ENCODE measurements at regions not wholly inside any gene's neighbourhood (a gene's known extent, or its start where the extent isn't known, plus 50 kb on each side); places are given as distances from the start of the nearest gene placed in this dataset.
A peak's percentile ranks its signal among the peaks of the same experiment; 100 is the strongest.
"Not testable (repeated sequence)": the region's sequence is repeated elsewhere in the genome, so short reads cannot be mapped to it uniquely, and the experiment has no call there.

DNA sequence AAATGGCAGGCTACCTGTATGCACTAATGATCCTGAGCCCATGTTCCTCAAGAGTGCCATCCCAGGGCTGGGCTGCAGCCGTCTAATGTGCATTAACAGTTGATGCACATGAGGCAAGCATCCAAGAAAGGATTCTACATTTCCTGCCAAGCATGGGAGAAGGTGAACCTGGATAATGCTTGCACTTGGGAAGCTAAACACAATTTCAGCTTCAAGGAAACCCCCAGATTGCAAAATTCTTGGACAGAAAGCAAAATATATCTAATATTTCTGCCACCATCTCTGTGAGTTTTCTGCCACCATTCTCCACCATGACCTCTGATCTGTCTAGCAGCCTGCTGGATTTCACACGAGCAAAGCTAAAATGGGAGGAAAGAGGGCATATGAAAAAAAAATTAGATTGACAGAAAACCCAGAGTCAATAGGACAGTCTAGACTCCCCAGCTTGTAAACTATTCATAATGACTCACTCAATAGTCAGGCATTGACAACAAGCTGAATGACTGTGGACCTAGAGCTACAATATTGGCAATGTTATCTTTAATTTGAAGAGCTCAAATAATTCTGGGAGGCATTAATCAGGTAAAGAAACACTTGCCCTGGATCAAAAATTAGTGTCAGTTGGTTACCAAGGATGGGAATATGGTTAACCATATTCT, 91.9 kb upstream of the BCL2L14 start:
- DNase-seq (ENCODE audit: low spot score) = peak; percentile 32

DNA sequence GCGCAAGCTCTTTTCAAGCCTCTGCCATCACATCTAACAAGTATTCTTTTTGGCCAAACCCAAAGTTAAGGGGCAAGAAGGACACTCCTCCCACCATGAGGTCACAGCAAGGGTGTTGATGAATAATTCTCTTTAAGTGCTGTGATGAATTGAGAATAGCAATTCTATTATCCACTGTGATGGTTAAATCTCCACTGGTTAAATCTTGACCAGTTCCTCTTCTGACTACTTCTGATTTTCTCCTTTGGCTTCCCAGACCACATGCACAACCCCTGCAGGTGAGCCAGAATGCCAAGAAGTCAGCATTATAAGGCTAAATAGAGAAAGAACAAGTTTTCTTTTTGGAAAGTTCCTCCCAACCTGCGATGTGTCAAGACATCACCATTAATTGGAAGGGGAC, 90.6 kb upstream of the BCL2L14 start:
- DNase-seq (ENCODE audit: low spot score) = no peak

DNA sequence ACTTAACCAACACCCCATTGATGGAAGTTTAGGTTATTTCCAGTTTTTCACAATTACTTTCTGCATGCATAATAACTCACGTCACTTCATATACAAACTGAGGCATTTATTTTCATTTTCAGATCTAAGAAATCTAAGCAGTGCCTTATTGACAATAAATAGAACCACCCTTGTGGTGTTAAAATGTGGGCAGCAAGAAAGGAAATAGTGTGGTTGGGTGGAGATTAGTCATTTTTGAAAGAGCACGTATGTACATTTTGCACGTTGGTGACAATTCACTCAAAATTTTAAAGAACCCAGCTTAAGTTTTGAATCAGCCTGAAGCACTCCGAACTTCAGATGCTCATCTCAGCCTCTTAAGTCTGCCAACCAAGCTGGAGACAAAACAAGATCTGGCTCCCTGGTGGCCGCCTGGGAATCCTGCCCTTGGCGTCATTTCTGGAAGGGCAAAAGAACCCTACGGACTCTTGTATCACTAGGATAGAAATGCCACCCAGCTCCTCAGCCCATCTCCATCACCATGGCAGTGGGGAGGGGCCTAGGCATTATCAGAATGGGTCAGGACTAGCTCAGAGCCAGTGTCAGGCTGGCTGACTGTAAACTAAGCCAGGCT, 89.5 kb upstream of the BCL2L14 start:
- peak; percentile 93 for DNase-seq (ENCODE audit: low spot score)

DNA sequence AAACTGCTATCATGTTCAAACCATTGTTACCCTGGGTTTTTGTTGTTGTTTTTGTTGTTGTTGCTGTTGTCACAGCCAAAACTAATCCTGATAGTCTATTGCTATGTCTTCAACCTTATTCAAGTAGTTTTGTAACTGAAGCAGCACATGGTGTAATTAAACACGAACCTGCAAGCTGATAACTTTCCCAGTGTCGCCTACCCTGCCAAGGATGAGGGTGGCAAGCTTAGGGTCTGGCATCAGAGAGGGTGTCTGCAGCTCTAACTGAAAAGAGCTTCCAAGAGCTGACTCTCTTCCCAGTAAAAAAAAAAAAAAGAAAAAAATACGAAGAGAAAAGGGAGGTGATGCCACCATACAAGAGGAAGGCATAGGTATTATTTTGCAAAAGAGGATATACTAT, 86.3 kb upstream of the BCL2L14 start:
- no peak for DNase-seq (ENCODE audit: low spot score)

DNA sequence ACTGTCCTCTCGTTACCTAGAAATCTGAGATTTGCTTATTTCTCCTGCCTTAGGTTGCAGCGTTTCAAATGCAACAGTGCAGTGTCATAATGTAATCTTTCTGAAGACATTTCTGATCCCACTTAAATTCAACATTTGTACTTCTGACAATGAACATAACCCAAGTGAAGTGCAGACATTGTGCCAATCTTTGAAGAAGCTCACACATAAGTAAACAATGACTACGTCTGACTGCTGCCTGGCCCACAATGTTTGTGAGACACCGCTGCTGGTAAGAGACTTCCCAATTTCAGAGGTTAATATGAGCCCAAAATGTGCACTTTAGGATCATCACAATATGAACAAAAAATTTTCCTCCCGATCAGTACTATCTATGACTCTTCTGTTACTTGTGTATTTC, 84.6 kb upstream of the BCL2L14 start:
- no peak for DNase-seq (ENCODE audit: low spot score)

DNA sequence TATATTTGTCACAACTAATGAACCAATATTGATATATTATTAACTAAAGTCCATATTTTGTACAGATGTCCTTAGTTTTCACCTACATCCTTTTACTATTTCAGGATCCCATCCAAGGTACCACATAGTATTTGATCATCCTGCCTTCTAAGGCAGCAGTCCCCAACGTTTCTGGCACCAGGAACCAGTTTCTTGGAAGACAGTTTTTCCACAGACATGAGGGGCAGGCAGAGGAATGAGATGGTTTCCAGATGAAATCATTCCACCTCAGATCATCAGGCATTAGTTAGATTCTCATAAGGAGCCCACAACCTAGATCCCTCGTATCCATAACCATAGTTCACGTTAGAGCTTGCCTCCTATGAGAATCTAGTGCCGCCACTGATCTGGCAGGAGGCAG, 82.8 kb upstream of the BCL2L14 start:
- DNase-seq (ENCODE audit: low spot score) = no peak

DNA sequence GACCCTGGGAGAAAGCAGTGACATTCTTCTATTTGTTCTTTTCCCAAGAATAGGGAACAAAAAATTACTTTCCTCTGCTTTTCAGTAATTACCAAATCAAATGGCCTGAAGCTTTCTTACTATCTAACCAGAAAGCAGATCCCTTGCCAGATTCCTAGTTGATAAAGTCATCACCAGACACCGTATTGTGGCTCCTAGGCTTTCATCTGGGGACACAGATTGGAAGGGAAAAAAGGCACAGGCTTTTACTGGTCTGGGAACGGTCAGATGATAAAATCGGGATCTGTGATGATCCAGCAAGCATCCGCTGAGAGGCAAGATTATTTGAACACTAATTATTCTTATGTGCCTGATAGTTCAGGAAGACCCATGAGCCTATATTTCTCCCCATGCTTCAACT, 79.1 kb upstream of the BCL2L14 start:
- no peak for DNase-seq (ENCODE audit: low spot score)

DNA sequence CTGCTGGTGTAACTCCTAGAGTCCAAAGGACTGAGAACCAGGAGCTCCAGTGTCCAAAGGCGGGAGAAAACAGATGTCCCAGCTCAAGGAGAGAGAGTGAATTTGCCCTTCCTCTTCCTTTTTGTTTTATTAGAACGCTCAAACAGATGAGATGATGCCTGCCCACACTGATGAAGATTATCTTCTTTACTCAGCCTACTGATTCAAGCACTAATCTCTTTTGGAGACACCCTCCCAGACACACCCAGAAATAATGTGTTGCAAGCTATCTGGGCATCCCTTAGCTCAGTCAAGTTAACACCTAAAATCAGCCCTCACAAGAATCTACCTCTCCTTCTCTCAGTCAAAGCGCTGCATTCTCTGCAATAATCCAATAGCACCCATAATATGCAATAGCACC, 78.2 kb upstream of the BCL2L14 start:
- no peak for DNase-seq (ENCODE audit: low spot score)

DNA sequence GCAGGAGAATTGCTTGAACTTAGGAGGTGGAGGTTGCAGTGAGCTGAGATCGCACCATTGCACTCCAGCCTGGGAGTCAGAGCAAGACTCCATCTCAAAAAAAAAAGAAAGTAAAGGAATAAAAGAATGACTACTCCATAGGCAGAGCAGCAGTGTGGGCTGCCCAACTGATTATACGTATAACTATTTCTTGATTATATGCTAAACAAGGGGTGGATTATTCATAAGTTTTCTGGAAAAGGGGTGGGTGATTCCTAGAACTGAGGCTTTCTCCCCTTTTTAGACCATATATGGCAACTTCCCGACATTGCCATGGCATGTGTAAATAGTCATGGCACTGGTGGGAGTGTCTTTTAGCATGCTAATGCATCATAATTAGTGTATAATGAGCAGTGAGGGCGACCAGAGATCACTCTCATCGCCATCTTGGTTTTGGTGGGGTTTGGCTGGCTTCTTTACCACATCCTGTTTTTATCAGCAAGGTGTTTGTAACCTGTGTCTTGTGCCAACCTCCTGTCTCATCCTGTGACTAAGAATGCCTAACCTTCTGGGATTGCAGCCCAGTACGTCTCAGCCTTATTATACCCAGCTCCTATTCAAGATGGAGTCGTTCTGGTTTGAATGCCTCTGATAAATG, 72.3 kb upstream of the BCL2L14 start:
- DNase-seq (ENCODE audit: low spot score) = peak; percentile 47

DNA sequence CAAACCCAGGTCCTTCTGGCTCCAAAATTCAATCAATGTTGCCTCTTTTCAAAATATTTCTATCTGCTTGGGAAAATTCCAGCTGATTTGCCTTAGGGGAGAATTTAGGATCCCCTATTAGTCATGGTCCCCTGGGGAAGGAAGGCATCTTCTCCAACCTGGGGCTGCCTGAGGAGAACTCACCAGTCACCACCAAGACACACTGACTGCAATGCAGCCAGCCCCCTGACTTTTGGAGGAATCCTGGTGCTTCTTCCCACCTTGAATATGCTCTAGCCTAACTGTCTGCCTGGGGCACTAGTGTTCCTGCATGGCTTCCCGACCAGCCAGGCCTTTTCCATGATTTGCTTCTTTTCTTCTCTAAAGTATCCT, 71.8 kb upstream of the BCL2L14 start:
- no peak for DNase-seq (ENCODE audit: low spot score)

DNA sequence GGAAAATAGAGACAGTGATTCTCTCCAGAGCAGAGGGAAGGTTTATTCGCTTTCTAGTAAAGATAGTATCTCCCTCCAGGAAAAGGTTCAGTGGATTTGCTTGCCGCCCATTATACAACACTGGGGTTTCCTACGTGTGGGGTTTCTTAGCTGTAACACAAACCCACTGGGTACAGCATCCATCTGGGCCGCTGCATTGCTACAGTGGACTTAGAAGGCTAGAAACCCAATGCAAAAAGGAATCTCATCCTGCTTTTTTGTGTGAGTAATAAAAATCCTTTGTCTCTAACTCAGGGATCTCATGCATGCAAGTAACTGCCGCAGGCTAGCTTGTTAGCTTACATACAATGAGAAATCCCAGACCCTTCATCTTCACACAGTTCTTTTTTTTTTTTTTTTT, 67.1 kb upstream of the BCL2L14 start:
- DNase-seq (ENCODE audit: low spot score) = no peak

DNA sequence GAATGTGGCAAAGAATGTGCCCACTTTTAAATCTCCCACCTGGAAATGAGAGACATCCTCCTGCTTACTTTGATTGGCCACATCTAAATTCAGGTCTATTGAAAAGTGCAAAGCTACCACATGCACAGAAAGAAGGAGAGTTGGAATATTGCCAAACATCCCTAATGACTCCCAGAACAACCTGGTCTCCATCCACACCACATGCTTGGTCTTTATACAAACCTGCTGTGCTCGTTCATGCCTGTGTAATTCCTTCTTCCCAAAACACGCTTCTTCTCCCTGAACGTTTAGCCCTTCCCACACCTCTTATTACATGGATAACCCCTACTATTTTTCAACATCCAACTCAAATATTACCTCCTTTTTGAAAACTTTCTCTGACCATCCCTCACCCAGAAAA, 66.2 kb upstream of the BCL2L14 start:
- no peak for DNase-seq (ENCODE audit: low spot score)

DNA sequence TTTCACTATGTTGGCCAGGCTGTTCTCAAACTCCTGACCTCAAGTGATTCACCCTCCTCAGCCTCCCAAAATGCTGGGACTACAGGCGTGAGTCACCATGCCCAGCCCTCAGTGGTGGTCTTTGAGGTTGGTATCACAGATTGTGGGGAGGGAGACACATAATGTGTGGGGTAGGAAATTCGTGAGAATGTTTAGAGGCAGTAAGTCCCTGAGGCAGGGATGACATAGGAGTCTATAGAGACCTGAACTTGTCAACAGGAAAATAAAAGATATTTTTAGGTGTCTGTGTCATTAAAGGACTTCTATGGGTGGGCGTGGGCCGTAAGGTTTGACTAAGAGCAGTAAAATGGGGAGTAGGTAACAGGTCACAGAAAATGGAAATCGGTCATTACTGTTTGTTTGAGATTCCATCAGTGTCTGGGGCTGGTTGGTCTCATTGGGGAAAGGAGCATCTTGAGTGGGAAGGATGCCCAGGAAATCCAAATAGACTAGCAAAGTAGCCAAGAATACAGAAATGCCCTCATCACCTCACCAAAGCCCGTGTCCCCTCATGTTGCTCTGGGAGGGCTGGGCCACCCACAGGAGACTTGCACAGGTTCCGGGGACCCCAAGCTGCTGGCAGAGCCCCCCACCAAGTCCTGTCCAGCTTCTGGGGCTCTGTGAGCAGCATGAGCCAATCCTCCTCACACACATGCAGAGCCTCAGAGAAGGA, 63.6 kb upstream of the BCL2L14 start:
- DNase-seq (ENCODE audit: low spot score) = peak; percentile 91

DNA sequence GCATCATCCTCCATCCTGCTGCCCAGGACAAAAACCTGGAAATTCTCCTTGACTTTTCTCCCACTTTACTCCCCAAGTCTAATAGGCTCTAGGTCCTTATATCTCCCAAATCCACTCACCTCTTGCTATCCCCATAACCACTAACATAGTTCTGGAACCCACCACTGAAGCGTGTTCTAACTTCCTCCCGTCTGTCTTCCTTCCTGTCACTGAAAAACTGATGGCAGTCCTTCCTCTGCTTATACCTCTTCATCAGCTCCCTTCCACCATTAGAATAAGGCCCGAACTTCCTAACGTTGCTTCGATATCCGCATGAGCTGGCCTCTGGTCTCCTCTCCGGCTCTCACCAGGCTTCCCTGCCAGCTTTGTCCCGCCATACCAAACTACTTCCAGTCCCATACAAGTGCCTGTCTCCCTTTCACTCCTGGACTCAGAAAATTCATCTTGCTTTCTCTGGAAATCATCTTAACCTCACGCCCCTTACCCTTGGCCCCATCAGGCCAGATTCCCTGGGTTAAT, 63.0 kb upstream of the BCL2L14 start:
- no peak for DNase-seq (ENCODE audit: low spot score)

DNA sequence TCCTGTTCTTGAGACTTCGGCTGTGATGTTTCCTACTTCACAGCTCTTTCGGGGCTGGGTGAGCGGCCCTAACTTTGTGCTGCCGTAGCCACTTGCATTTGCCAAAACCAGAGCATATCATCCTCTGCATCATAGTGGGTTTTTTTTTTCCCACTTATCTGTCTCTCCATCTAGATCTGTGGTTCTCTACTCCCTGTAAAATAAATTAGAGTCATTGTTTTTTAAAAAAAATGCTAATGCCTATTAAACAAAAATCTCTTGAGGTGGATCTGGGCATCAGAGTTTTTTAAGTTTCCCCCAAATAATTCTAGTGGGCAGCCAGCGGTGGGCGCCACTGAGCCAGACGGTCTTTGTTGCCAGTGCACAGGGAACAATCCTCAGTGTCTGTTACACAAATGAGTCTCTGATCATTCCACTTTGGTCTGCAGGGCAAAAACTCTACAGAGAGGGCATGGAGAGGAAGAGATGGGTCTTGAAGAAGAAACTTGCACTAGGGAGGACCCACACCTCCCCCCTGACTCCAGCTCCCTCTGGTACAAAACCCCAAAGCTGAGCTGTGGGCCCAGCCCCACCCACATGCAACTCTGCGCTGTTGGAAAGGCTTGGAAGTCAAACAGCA, 62.4 kb upstream of the BCL2L14 start:
- DNase-seq (ENCODE audit: low spot score) = peak; percentile 67

DNA sequence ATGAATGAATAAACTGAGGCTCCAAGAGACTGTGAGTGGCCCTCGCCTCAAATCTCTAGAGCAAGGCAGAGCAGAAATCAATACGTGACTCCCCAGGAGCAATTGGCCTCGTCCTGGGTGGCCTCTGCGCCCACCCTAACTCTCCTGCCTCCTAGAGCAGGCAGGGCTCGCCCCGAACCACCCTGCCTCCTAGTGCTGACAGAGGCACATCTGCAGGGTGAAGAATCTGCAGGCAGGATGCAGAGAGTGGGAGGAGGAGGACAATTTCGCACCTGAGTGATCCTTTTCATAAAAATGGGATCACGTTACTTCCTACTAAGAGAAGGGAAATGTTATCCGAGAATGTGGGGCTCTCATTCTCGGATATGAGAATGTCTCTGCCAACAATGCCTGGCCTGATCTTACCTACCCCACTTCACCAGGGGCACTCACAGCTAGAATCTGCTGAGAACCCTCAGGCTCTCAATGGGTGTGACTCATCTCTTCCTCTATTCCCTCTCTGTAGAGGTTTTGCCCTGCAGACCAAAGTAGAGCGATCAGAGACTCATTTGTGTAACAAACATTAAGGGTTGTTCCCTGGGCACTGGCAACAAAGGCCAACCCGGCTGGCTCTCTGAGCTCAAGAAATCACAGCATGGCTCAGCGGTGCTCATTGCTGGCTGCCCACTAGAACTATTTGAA, 61.7 kb upstream of the BCL2L14 start:
- peak; percentile 93 for DNase-seq (ENCODE audit: low spot score)

DNA sequence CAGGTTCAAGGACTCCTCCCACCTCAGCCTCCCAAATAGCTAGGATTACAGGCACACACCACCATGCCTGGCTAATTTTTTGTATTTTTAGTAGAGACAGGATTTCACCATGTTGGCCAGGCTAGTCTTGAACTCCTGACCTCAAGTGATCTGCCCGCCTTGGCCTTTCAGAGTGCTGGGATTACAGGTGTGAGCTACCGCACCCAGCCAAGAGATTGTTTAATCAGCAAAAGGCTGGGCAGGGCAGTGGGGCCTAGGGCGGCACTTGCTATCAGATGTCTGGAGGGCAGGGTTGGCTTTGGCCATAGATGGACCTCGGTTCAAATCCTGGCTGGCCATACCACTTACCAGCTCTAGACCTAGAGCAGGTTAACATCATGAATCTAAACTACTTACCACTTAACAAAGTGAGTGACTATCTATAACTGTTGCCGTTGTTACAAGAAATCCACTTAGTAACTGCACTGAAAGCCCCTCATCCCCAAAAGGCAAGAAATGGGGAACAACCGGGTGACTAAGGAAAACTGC, 60.9 kb upstream of the BCL2L14 start:
- not testable (repeated sequence) for DNase-seq (ENCODE audit: low spot score)

DNA sequence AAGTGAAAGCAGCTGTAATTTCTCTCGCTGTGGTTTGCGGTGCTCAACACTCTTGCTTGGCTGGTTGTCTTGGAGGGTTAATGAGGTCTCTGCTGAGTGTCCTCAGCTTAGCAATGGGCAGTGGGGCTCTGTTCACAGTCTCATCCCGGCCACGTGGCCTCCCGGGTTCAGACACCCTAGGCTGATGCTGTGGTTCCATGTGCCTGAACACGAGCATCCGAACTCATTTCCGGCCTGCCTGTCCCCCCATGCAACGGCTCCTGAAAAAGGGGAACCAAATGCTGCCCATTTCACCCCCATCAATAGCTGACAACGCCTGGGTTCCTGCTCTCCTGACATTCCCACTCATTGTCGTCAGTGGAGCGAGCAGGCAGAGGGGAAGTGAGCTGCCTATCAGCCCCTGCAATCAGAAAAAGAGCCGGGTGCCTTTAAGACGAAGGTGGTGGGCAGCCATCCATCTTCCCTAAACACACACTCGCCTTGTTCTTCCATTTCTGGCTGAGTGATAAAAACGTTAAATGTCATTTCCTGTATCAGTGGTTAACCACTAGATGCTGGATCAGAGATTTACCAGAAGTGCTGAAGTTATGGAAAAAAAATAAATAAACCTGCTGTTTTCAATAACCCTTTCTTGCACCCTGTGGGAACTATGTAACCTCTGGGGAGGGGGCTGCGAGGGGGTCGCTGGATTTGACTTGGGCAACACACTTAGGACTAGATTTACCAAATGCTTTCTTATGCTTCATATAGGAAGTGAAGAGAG, 60.3 kb upstream of the BCL2L14 start:
- DNase-seq (ENCODE audit: low spot score) = peak; percentile 86

DNA sequence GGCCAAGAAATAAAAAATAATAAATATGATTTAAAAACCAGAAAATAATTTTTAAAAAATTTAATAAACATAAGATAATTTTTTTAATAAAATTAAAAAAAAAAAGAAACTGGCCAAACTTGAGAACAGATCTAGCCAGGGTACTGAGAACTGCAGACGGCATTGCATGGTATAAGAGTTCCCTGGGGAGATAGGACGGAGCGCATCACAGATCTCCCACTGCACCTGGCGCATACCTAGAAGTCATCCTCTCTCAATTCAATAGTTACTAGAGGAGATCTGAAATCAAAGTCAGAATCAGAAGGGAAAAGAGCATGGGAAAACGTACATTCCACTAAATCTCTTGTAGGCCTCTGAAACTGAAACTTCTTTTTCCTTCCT, 58.9 kb upstream of the BCL2L14 start:
- DNase-seq (ENCODE audit: low spot score) = no peak

DNA sequence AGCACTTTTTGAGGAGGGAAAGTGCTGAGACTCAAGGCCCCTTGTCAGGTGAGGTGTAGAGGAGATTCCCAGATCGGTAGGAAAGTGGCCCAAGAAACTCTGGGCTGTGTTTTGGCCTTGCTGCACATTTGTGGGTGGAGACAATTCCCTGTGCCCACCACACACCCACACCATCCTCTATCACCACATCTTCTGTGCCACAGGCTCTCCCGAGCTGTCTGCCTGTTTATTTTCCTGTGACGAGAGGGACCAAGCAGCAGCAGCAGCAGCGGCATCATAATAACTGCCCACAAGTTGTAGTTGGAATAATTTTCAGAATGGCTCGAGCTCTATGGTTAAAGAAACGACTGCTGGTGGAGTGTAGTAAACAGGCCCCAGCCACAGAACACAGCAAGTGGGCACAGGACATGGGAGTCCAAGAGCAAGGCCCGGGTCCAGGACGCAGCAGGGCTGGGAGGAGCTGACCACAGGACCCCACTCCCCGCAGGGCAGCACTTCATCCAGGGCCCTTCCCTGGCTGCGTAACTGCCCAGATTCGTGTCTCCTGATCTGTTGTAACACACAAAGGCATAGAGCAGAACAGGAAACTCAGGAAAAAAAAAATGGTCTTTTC, 55.6 kb upstream of the BCL2L14 start:
- DNase-seq (ENCODE audit: low spot score) = no peak

Measured in activated CD4-positive, alpha-beta T cell treated with anti-CD3 and anti-CD28 coated beads, Interleukin-2, Interleukin-4, amounts not matched to agents 100 ng/mL and 50 ng/mL, durations not matched to agents 16 hours and 8 hours (primary cell).